ENCODE measurements at regions not wholly inside any gene's neighbourhood (a gene's known extent, or its start where the extent isn't known, plus 50 kb on each side); places are given as distances from the start of the nearest gene placed in this dataset.

DNA sequence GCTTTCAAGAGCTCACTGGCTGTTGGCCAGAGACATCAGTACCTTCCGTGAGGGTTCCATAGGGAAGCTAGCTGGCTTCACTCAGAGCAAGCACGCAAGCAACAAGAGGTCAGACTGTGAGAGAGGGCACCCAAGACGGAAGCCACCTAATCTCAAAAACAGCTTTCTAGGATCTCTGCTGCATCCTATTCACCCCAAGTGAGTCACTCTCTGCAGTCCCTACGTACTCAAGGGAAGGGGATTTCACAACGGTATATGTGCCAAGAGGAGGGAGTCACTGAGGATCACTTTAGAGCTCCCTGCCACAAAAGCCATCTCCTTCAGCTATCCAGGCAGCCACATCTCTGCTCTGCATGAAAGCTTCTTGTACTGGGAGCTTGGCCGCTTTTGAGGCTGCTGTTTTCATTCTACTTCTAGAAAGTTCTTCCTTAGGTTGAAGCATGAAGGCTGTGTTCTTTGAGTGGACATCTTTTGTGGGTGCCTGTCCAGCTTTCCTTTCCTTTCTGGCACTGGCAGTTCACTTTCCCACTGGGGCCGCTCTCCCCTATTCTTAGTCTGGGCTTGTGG is 249.5 kb downstream of the MAN2A1 start:
- no peak overlapping the region for H2BK12ac ChIP-seq (ENCODE audit: insufficient read length, low read depth, low read length)

More for the DNA sequence above, 249.5 kb downstream of the MAN2A1 start:
- Histone ChIP-seq H2BK20ac (ENCODE audit: low read depth, low read length, poor library complexity, severe bottlenecking) (no peak overlapping the region), H4K20me1 (ENCODE audit: control insufficient read depth, insufficient read depth, insufficient read length) (no peaks in the 10 kb centered on the region), H3K4me2 (ENCODE audit: insufficient read depth, insufficient read length, low read length) (no peak overlapping the region), H4K5ac (ENCODE audit: insufficient read length, low read depth, low read length) (no peak overlapping the region), H3T11ph (ENCODE audit: low read length) (no peak overlapping the region), H3K27me3 (ENCODE audit: insufficient read depth, low read length) (no peaks in the 10 kb centered on the region), H3K23ac (ENCODE audit: insufficient read length, low read depth, low read length) (no peak overlapping the region), H3K4me1 (ENCODE audit: insufficient read depth, low read length) (no peaks in the 10 kb centered on the region), H3K14ac (ENCODE audit: insufficient read depth, low read length) (no peak overlapping the region), H3K79me2 (ENCODE audit: insufficient read depth, low read length) (no peaks in the 10 kb centered on the region), H4K8ac (replicated peaks; ENCODE audit: insufficient read length, low read depth, low read length) (no peak overlapping the region), H3K9ac (ENCODE audit: extremely low read depth, insufficient read length, low read length) (no peak overlapping the region), H3K23me2 (ENCODE audit: insufficient read length, low read depth, low read length, poor library complexity, severe bottlenecking) (no peaks in the 10 kb centered on the region), H3K4ac (ENCODE audit: low read depth, low read length) (no peak overlapping the region), H2AFZ (ENCODE audit: low read length) (no peak overlapping the region), H4K91ac (ENCODE audit: insufficient read length, low read depth, low read length) (no peak overlapping the region), H3K9me3 (ENCODE audit: control insufficient read depth, low read depth, low read length) (no peaks in the 10 kb centered on the region), H3K56ac (ENCODE audit: insufficient read length, low read depth, low read length) (no peak overlapping the region), H3K79me1 (ENCODE audit: insufficient read depth, low read depth, low read length, poor library complexity, severe bottlenecking) (no peaks in the 10 kb centered on the region), H2BK120ac (ENCODE audit: low read depth, low read length, poor library complexity, severe bottlenecking) (no peak overlapping the region), H3K27ac (ENCODE audit: insufficient read length, low read depth, low read length) (no peak overlapping the region), H3K18ac (ENCODE audit: insufficient read length, low read depth, low read length) (no peak overlapping the region), H2BK15ac (ENCODE audit: low read depth, low read length) (no peak overlapping the region), H2BK5ac (ENCODE audit: insufficient read length, low read length) (no peak overlapping the region), H2AK5ac (ENCODE audit: insufficient read length, low read length) (no peak overlapping the region)
- no CpG with 5 or more reads among the region's 7 CpGs for WGBS (ENCODE audit: extremely low coverage, insufficient read length, low lambda C conversion rate)
- H3K36me3 Mint-ChIP-seq (ENCODE audit: insufficient read depth in 1 of 3, low read depth in 3 of 3): peaks cover 0 to 3% (median 0%) of the 10 kb centered on the region in 3 experiments; a peak in 1 of 7 replicates
- H3K4me3 Mint-ChIP-seq: no peak overlapping the region
- peaks cover 6 to 9% of the 10 kb centered on the region in 2 experiments for H3K4me1 Mint-ChIP-seq
- TF ChIP-seq CTCF (conservative IDR thresholded peaks at IDR 0.05): no peak
- H3K9me3 Mint-ChIP-seq: peaks cover 3 to 11% of the 10 kb centered on the region in 2 experiments; a peak in 2 of 5 replicates
- H3K27me3 Mint-ChIP-seq (ENCODE audit: low read depth): peaks cover 4% of the 10 kb centered on the region
- no peak overlapping the region for H3K27ac Mint-ChIP-seq
- DNase-seq: no peak

Measured in H9 (cell line).